Muscle layer of colon (tissue), 2 donors: ENCODE measurements at regions not wholly inside any gene's neighbourhood (a gene's known extent, or its start where the extent isn't known, plus 50 kb on each side); places are given as distances from the start of the nearest gene placed in this dataset.

Experiments used
- H3K27ac ChIP-seq: one replicate; pipeline ENCODE4 v1.7.0; 2013; ENCODE audit warnings: low read depth, mild to moderate bottlenecking, low read length, moderate library complexity
- H3K27me3 ChIP-seq, 2 donors: one replicate each; pipeline ENCODE4 v1.7.0; 2013; ENCODE audit warnings: low read length in 2 of 2, mild to moderate bottlenecking in 2 of 2; ENCODE audit not compliant: insufficient read depth in 2 of 2, control insufficient read depth in 1 of 2
- H3K36me3 ChIP-seq: one replicate; pipeline ENCODE4 v1.7.0; 2013; ENCODE audit warnings: mild to moderate bottlenecking, low read length; ENCODE audit not compliant: insufficient read depth
- H3K4me1 ChIP-seq: one replicate; pipeline ENCODE4 v1.7.0; 2013; ENCODE audit warnings: mild to moderate bottlenecking, low read length; ENCODE audit not compliant: insufficient read depth
- H3K4me3 ChIP-seq, 2 donors: one replicate each; pipeline ENCODE4 v1.7.0; 2013; ENCODE audit warnings: low read length in 2 of 2, low read depth in 1 of 2, mild to moderate bottlenecking in 1 of 2, moderate library complexity in 1 of 2
- H3K9ac ChIP-seq: one replicate; pipeline ENCODE4 v1.7.0; 2013; ENCODE audit warnings: low read length
- H3K9me3 ChIP-seq: one replicate; pipeline ENCODE4 v1.7.0; 2013; ENCODE audit warnings: mild to moderate bottlenecking, low read length
- donor health status: abdominal sarcoma.
- donor health status: Adenocarcinoma of cecum.

GRCh38 chr7:381211-382042, 91.5 kb downstream of the FOXL3 start:
- H3K27ac ChIP-seq, result no peak overlapping the region
- H3K4me3 ChIP-seq, result no peak overlapping the region
- H3K9ac ChIP-seq, result no peak overlapping the region
- no peaks in the 10 kb centered on the region for H3K9me3 ChIP-seq
- H3K4me1 ChIP-seq, result peaks cover 5% of the 10 kb centered on the region
- peaks cover 0 to 7% of the 10 kb centered on the region in 2 donors for H3K27me3 ChIP-seq
- H3K36me3 ChIP-seq, result no peaks in the 10 kb centered on the region

GRCh38 chr7:382043-382400, 92.1 kb downstream of the FOXL3 start:
- no peaks in the 10 kb centered on the region for H3K9me3 ChIP-seq
- H3K27ac ChIP-seq, result no peak overlapping the region
- H3K27me3 ChIP-seq, result peaks cover 0 to 7% of the 10 kb centered on the region in 2 donors
- H3K9ac ChIP-seq, result no peak overlapping the region
- no peaks in the 10 kb centered on the region for H3K36me3 ChIP-seq
- peaks cover 5% of the 10 kb centered on the region for H3K4me1 ChIP-seq
- no peak overlapping the region for H3K4me3 ChIP-seq

- Histone ChIP-seq H3K4me1 (no peaks in the 10 kb centered on the region), H3K27me3 (no peaks in the 10 kb centered on the region), H3K9me3 (no peaks in the 10 kb centered on the region), H3K36me3 (no peaks in the 10 kb centered on the region), H3K27ac (no peak overlapping the region), H3K9ac (no peak overlapping the region), H3K4me3 (no peak overlapping the region)
Observed at GRCh38 chr7:386385-386784, 96.4 kb downstream of the FOXL3 start.

- no peak overlapping the region for H3K27ac ChIP-seq
Observed at GRCh38 chr7:387132-388022, 97.4 kb downstream of the FOXL3 start.

GRCh38 chr7:388023-388960, 98.3 kb downstream of the FOXL3 start:
- H3K27me3 ChIP-seq, result no peaks in the 10 kb centered on the region

More at GRCh38 chr7:387132-388022, 97.4 kb downstream of the FOXL3 start:
- Histone ChIP-seq H3K27me3 (no peaks in the 10 kb centered on the region), H3K9ac (no peak overlapping the region), H3K4me1 (no peaks in the 10 kb centered on the region), H3K4me3 (no peak overlapping the region), H3K36me3 (no peaks in the 10 kb centered on the region), H3K9me3 (no peaks in the 10 kb centered on the region)

GRCh38 chr7:388961-389701, 99.2 kb downstream of the FOXL3 start:
- Histone ChIP-seq H3K36me3 (no peaks in the 10 kb centered on the region), H3K9me3 (no peaks in the 10 kb centered on the region), H3K9ac (no peak overlapping the region), H3K4me1 (no peaks in the 10 kb centered on the region), H3K4me3 (no peak overlapping the region), H3K27me3 (no peaks in the 10 kb centered on the region), H3K27ac (no peak overlapping the region)

More at GRCh38 chr7:388023-388960, 98.3 kb downstream of the FOXL3 start:
- no peak overlapping the region for H3K27ac ChIP-seq
- no peaks in the 10 kb centered on the region for H3K9me3 ChIP-seq
- H3K9ac ChIP-seq, result no peak overlapping the region
- no peaks in the 10 kb centered on the region for H3K4me1 ChIP-seq
- no peak overlapping the region for H3K4me3 ChIP-seq
- no peaks in the 10 kb centered on the region for H3K36me3 ChIP-seq

- no peak overlapping the region for H3K27ac ChIP-seq
- H3K4me1 ChIP-seq, result no peaks in the 10 kb centered on the region
- no peaks in the 10 kb centered on the region for H3K36me3 ChIP-seq
- H3K9ac ChIP-seq, result no peak overlapping the region
- no peaks in the 10 kb centered on the region for H3K9me3 ChIP-seq
- no peaks in the 10 kb centered on the region for H3K27me3 ChIP-seq
- no peak overlapping the region for H3K4me3 ChIP-seq
Observed at GRCh38 chr7:389911-390601, 100.1 kb downstream of the FOXL3 start.

- H3K27me3 ChIP-seq, result no peaks in the 10 kb centered on the region
- no peaks in the 10 kb centered on the region for H3K36me3 ChIP-seq
- H3K9ac ChIP-seq, result no peak overlapping the region
- no peaks in the 10 kb centered on the region for H3K9me3 ChIP-seq
- no peak overlapping the region for H3K4me3 ChIP-seq
- no peaks in the 10 kb centered on the region for H3K4me1 ChIP-seq
- no peak overlapping the region for H3K27ac ChIP-seq
Observed at GRCh38 chr7:390761-391410, 100.9 kb downstream of the FOXL3 start.

- Histone ChIP-seq H3K36me3 (no peaks in the 10 kb centered on the region), H3K4me3 (no peak overlapping the region), H3K4me1 (no peaks in the 10 kb centered on the region), H3K9ac (no peak overlapping the region), H3K27me3 (no peaks in the 10 kb centered on the region), H3K9me3 (no peaks in the 10 kb centered on the region), H3K27ac (no peak overlapping the region)
Observed at GRCh38 chr7:391411-391951, 101.5 kb downstream of the FOXL3 start.
